ENCODE measurements at regions not wholly inside any gene's neighbourhood (a gene's known extent, or its start where the extent isn't known, plus 50 kb on each side); places are given as distances from the start of the nearest gene placed in this dataset.

GRCh38 chr1:185439727-185440415 lies 122.8 kb upstream of the IVNS1ABP start:
- TF ChIP-seq CTCF (IDR thresholded peaks at IDR 0.05; ENCODE audit: low read length): no peak
- TF ChIP-seq EZH2phosphoT487 (IDR thresholded peaks at IDR 0.05; ENCODE audit: low read length): no peak
- TF ChIP-seq EZH2 (optimal IDR thresholded peaks at IDR 0.05; ENCODE audit: low read depth, low read length): no peak
